ENCODE measurements at regions not wholly inside any gene's neighbourhood (a gene's known extent, or its start where the extent isn't known, plus 50 kb on each side); places are given as distances from the start of the nearest gene placed in this dataset.

DNA sequence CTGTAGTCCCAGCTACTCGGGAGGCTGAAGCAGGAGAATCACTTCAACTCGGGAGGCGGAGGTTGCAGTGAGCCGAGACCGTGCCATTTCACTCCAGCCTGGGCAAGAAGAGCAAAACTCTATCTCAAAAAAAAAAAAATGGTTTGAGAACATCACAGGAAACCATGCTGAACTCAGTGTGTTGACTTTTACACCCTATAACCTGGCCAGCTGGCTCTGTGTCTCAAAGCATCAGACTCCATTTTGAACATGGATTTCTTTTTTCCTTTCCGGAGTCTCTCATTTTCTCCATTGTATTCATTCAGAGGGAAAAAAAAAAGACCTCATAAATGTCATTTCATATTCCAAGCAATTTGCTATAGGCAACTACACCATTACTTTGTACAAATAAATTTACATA lies 63.2 kb upstream of the FOXN3 start:
- Histone ChIP-seq H3K27me3 (no peaks in the 10 kb centered on the region), H3K36me3 (no peaks in the 10 kb centered on the region), H3K4me1 (ENCODE audit: control insufficient read depth in 1 of 2, insufficient read depth in 1 of 2, low read depth in 1 of 2, low read length in 1 of 2) (peaks cover 58 to 62% of the 10 kb centered on the region in 2 experiments), H3K9me3 (no peaks in the 10 kb centered on the region), H3K4me3 (ENCODE audit: low read depth in 1 of 2, low read length in 1 of 2) (no peak overlapping the region), H3K27ac (peak overlapping the region; percentile 77)
- TF ChIP-seq, protein P1, sequence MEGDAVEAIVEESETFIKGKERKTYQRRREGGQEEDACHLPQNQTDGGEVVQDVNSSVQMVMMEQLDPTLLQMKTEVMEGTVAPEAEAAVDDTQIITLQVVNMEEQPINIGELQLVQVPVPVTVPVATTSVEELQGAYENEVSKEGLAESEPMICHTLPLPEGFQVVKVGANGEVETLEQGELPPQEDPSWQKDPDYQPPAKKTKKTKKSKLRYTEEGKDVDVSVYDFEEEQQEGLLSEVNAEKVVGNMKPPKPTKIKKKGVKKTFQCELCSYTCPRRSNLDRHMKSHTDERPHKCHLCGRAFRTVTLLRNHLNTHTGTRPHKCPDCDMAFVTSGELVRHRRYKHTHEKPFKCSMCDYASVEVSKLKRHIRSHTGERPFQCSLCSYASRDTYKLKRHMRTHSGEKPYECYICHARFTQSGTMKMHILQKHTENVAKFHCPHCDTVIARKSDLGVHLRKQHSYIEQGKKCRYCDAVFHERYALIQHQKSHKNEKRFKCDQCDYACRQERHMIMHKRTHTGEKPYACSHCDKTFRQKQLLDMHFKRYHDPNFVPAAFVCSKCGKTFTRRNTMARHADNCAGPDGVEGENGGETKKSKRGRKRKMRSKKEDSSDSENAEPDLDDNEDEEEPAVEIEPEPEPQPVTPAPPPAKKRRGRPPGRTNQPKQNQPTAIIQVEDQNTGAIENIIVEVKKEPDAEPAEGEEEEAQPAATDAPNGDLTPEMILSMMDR (IDR thresholded peaks at IDR 0.05), result no peak

GRCh38 chr14:89479802-89480201 lies 62.8 kb upstream of the FOXN3 start:
- Histone ChIP-seq H3K27me3 (no peaks in the 10 kb centered on the region), H3K27ac (peak overlapping the region; percentile 77), H3K9me3 (no peaks in the 10 kb centered on the region)

DNA sequence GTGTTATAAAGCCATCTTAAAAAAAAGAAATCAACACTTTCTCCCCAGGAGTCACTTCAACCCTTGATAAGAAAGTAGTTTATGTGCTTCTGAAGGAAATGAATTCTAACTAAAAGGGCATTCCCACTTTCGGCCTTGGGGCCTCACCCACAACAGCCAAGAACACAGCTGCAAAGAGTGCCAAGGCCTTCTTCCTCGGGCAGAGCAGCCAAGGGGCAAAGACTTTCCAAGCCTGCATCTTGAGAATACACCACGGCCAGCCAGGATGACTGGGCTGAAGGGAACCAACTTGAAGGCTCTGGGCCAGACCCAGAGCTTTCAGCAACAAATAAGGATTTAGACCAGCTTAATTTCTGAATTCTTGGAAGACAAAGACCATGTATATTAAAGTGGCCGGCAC lies 60.4 kb upstream of the FOXN3 start:
- Histone ChIP-seq H3K36me3 (no peaks in the 10 kb centered on the region), H3K4me3 (ENCODE audit: low read depth in 1 of 2, low read length in 1 of 2) (no peak overlapping the region), H3K27ac (no peak overlapping the region), H3K4me1 (ENCODE audit: control insufficient read depth in 1 of 2, insufficient read depth in 1 of 2, low read depth in 1 of 2, low read length in 1 of 2) (peaks cover 36 to 37% of the 10 kb centered on the region in 2 experiments), H3K27me3 (no peaks in the 10 kb centered on the region), H3K9me3 (no peaks in the 10 kb centered on the region)
- TF ChIP-seq, protein P1 (IDR thresholded peaks at IDR 0.05), result no peak

More at GRCh38 chr14:89479802-89480201, 62.8 kb upstream of the FOXN3 start:
- TF ChIP-seq, protein P1 (IDR thresholded peaks at IDR 0.05), result no peak
- H3K36me3 ChIP-seq, result no peaks in the 10 kb centered on the region
- peaks cover 53 to 57% of the 10 kb centered on the region in 2 experiments for H3K4me1 ChIP-seq (ENCODE audit: control insufficient read depth in 1 of 2, insufficient read depth in 1 of 2, low read depth in 1 of 2, low read length in 1 of 2)
- H3K4me3 ChIP-seq (ENCODE audit: low read depth in 1 of 2, low read length in 1 of 2), result no peak overlapping the region

DNA sequence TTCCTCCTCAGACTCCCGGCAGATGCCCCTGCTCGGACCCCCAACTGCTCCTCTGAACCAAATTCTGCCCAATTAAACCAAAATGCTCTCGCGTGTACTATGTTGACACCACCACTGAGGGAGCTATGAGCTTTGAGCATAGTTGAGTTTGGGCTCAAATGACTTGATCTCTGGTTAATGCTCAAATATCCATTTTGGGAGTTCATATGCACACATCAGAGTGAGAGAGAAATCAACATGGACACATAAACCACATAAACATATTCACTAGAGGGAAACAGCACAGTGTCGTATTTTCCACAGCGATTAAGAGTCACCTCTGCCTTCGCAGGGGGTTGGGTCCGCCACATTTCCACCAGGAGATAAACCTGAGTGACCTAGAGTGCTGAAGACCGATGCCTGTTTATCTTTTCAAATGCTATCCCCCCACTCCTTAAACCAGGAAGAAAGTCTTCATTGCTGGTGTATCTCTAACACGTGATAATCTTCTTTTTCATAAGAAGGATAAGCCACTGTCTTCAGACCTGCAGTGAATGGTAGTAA lies 59.4 kb upstream of the FOXN3 start:
- TF ChIP-seq, protein P1 (IDR thresholded peaks at IDR 0.05), result no peak
- H3K36me3 ChIP-seq, result no peaks in the 10 kb centered on the region
- no peaks in the 10 kb centered on the region for H3K9me3 ChIP-seq
- H3K27me3 ChIP-seq, result no peaks in the 10 kb centered on the region
- peaks cover 36 to 37% of the 10 kb centered on the region in 2 experiments for H3K4me1 ChIP-seq (ENCODE audit: control insufficient read depth in 1 of 2, insufficient read depth in 1 of 2, low read depth in 1 of 2, low read length in 1 of 2)
- no peak overlapping the region for H3K4me3 ChIP-seq (ENCODE audit: low read depth in 1 of 2, low read length in 1 of 2)
- no peak overlapping the region for H3K27ac ChIP-seq

DNA sequence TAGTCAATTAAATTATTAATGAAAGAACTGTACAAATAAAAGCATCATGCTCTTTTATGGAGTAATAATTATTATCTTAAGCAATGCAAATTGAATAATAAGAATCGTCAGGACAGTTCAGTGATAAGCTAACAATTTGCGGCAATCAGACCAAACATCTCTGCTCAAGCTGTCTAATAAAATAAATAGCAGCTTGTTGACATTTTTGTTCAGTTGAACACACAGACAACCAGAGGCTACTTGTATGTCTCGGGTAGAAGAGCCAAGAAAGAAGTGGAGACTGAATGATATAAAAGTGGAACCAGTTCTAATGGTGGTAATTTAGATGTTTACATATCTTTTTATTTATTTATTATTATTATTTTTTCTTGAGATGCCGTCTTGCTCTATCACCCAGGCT lies 57.4 kb upstream of the FOXN3 start:
- TF ChIP-seq, protein P1 (IDR thresholded peaks at IDR 0.05), result no peak
- Histone ChIP-seq H3K4me1 (ENCODE audit: control insufficient read depth in 1 of 2, insufficient read depth in 1 of 2, low read depth in 1 of 2, low read length in 1 of 2) (peaks cover 36 to 37% of the 10 kb centered on the region in 2 experiments), H3K27ac (no peak overlapping the region), H3K36me3 (no peaks in the 10 kb centered on the region), H3K9me3 (no peaks in the 10 kb centered on the region), H3K4me3 (ENCODE audit: low read depth in 1 of 2, low read length in 1 of 2) (no peak overlapping the region), H3K27me3 (no peaks in the 10 kb centered on the region)

Data from neutrophil (primary cell).